Caki2 (cell line): ENCODE measurements at regions not wholly inside any gene's neighbourhood (a gene's known extent, or its start where the extent isn't known, plus 50 kb on each side); places are given as distances from the start of the nearest gene placed in this dataset.
"Not testable (repeated sequence)": the region's sequence is repeated elsewhere in the genome, so short reads cannot be mapped to it uniquely, and the experiment has no call there.

Experiments used
- DNase-seq: peaks from one replicate; pipeline ENCODE4 v3.0.0-alpha.2; 2015; ENCODE audit warnings: low read depth
- in situ Hi-C: cut with HindIII; loops from 2 replicates; pipeline ENCODE4 v1.10.0; 2016; ENCODE audit warnings: low sequenced_read_pairs, low pct_unique_long_range_greater_than_20kb, mixed read lengths

DNA sequence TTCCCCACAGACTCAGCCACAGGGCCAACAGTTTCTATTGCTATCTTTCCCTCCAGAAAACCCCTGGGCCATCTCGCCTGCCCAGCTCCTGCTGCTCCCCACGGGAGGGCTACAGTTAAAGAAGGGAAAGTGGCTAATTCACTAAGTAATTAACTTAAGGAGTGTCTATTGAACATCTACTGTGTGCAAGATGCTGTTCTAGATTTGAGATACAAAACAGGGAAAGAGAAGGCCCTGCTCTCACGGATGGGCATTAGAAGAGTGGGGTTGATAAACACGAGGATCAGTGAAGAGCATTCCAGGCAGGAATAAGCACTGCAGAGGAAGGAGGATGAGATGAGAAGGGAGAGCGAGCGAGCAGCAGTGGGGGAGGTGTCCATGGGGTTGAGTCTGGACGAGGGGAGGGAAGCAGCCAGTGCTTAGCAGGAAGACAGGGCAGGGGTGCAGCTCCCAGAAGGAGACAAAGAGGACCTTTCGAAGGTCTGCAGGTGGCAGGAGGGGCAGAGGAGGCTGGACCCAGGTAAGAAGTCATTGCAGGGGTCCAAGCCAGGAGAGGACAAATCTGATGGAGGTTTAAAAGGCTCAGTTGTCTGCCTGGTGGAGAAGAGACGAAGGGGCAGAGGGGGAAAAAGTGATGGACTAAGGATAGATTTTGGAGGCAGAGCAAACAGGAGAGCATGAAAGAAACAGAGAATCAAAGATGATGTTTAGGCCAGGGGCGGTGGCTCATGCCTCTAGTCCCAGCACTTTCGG lies 64.7 kb downstream of the KLF15 start:
- in situ Hi-C loops = no loop called here

DNA sequence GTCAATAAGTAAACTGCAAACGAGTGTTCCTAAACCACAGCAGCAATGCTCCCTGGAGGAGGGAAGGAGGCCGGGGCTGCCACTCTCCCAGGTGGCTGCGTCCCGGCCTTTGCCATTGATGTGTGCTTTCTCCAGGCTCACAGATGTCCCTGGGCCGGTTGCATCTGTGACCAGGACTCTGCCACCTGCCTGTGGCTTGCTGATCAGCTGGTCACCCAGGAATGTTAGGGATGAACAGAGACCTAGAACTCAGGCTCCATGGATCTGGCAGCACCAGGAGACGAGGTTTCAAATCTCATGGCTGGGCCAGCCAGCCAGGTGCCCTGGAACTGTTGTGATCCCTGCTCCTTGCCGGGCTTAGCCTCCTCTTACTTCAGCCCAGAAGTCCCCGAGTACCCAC lies 65.7 kb downstream of the KLF15 start:
- DNase-seq = no peak
- in situ Hi-C loops = no loop called here

More for the DNA sequence above, 64.7 kb downstream of the KLF15 start:
- no peak for DNase-seq

DNA sequence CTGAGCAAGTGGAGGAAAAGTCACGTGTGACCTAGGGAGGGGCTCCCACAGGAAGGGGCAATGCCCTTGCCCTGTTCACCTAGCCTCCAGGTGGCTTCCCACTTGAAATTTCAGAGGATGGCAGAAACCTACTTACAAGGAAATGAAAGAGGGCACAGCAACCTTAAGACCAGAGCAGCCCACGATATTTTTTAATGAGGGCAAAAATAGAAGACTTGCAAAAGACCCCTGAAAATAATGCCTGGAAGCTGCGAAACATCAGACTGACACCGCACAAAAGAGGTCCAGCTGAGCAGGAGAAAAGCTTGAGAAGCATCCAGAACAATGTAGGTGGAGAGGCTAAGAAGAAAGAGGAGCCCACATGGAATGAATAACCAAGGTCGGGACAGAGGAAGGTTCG lies 66.1 kb downstream of the KLF15 start:
- no peak for DNase-seq
- in situ Hi-C loops = no loop called here

DNA sequence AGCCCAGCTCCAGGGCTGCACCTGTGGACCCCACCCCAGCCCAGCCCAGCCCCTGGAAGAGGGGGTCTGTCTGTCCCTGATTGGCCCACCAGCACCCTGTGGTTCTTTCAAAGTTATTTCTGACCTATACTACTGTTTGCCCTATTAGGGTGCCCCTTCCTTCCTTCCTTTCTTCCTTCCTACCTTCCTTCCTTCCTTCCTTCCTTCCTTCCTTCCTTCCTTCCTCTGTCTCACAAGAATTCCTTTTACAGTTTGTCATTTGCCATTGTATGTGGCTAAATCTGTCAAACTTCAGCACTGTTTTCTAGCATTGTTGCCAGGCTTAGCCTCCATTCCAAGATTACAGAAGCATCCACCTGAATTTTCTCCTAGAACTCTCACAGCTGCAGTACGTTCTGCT lies 66.9 kb downstream of the KLF15 start:
- in situ Hi-C loops = no loop called here
- DNase-seq = no peak

DNA sequence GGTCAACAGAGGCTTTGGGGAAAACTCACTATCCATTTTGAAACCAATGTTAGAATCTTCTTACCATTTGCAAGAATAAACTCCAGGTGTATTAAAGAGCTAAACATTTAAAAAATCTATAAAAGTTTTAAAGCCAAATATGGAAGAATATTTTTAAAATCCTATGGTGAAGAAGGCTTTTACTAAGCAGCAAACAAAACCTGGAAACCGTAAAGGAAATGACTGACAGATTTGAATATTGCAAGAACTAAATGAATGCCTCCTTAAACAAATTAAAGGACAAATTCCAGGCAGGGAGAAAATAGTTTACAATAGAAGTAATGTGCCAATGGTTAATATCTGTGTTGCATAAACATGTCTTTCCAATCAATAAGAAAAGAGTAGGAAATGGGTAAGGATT lies 68.1 kb downstream of the KLF15 start:
- DNase-seq = no peak
- in situ Hi-C loops = no loop called here

DNA sequence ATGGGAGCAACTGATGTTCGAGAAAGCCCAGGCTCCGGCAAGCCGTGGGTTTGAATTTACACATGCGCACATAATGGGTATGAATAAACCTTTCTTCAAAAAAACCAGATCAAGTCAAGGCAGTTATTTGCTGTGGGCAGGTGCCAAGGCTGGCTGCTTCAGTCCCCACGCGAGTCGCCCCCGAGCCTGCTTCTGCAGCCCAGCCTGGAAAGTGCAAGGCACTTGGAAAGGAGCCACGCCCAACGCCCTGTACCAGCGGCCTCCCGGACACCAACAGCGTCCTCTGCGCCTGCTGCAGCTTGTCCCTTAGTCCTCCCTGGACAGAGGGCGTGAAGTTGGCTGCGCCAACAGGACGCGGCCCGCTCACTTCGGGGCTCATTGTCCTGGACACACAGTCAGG lies 68.9 kb downstream of the KLF15 start:
- in situ Hi-C loops = no loop called here

DNA sequence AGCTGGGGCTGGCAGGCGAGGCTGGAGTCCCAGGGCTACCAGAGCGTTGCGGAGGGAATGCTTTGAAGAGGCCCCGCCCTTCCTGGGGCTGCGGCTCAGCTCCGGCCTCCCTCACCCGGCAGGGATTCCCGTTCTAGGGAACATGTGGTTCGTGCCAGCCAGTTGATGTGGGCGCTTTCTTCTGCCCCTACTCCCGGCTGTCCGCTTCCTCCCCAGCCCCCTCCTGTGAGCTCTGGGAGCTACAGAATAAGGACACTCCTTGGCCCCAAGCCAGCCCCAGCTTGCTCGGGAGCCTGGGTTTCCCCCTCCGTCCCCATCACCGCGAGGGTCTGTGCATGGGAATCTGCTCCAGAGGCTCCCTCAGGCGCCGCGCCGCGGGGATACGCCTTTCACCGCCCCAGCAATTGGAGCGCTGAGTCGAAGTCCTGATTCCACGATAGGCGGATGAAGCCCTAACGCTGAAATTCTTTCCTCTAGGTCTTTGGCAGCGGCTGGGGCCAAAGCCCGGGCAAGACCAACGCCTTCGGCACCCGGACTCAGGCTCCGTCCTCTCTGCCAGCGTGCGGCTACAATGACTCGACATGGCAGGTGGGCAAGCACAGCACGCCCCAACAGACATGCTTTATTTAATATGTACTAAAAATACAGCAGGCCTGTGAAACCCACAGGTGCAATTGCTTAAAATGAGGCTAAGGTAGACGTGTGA lies 69.5 kb downstream of the KLF15 start:
- no peak for DNase-seq
- in situ Hi-C loops = no loop called here

More for the DNA sequence above, 68.9 kb downstream of the KLF15 start:
- DNase-seq = no peak

DNA sequence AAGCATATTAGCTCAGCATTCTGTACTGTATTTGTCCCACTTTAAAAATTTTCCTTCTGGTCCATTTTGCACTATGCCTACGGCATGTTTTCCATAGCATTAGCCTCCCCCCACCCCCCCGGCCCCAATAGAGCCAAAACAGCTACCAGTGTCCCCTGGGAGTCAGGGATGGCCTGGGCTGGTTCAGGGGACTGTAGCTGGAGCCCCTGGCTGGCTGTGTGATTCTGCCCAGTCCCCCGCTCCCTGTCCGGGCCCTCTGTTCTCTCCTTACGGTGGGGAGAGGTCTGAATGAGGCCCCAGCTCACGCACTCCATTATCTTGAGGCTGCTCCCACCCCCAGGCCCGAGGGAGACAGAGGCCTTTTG lies 70.1 kb downstream of the KLF15 start:
- in situ Hi-C loops = no loop called here

DNA sequence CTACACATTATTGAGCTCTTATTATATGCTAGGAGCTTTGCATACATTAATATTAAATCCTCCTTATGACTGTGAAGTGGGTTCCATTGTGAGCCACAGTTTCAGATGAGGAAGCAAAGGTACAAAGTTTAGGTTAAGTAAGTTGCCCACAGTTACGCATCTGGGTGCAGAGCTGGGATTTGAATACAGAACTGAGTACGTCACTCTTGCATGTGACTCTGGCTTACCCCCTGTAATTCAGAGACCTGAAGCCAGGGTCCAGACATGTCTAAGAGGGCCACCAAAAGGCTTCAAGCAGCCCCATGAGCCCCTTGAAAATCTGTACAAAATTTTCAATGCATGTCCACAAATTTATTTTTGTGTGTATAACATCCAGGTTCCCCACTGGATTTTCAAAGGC lies 71.8 kb downstream of the KLF15 start:
- in situ Hi-C loops = no loop called here
- no peak for DNase-seq

More for the DNA sequence above, 70.1 kb downstream of the KLF15 start:
- no peak for DNase-seq

DNA sequence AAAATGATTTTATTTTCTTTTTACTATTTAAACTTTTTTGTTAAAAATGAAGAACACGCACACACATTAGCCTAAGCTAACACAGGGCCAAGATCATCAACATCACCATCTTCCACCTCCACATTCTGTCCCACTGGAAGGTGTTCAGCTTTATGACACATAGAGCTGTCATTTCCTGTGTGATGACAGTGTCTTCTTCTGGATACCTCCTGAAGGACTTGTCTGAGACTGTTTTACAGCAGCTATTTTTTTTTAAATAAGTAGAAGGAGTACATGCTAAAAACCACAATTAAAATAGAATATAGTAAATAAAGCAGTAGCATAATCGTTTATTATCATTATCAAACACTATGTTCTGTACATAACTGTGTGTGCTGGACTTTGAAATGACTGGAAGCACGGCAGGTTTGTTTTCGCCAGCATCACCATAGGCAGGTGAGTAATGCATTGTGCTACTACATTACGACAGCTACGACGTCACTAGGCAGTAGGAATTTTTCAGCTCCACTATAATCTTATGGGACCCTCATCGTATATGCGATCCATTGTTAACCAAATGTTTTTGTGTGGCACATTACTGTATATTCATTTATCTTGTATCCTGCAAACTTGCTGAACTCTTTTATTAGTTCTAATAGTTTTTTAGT lies 72.8 kb downstream of the KLF15 start:
- in situ Hi-C loops = no loop called here
- DNase-seq = no peak

DNA sequence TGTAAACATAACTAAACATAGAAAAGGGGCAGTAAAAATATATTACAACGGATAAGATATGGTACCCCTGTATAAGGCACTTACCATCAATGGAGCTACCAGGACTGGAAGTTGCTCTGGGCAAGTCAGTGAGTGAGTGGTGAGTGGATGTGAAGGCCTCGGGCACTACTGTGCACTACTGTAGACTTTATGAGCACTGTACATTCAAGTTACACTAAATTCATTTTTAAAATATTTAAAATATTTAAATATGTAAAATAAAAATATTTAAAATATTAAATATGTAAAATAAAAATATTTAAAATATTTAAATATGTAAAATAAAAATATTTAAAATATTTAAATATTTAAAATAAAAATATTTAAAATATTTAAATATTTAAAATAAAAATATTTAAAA lies 73.6 kb downstream of the KLF15 start:
- in situ Hi-C loops, DNase-seq: not testable (repeated sequence)

DNA sequence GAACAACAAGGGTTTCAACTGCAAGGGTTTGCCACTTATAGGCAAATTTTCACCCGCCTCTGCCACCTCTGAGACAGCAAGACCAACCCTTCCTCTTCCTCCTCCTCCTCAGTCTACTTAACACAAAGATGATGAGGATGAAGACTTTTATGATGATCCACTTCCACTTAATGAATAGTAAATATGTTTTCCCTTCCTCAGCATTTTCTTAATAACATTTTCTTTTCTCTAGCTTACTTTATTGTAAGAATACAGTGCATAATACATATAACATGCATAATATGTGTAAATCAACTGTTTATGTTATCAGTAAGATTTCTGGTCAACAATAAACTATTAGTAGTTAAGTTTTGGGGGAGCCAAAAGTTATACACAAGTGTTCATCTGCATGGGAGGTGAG lies 77.4 kb downstream of the KLF15 start:
- DNase-seq = no peak
- in situ Hi-C loops = no loop called here

DNA sequence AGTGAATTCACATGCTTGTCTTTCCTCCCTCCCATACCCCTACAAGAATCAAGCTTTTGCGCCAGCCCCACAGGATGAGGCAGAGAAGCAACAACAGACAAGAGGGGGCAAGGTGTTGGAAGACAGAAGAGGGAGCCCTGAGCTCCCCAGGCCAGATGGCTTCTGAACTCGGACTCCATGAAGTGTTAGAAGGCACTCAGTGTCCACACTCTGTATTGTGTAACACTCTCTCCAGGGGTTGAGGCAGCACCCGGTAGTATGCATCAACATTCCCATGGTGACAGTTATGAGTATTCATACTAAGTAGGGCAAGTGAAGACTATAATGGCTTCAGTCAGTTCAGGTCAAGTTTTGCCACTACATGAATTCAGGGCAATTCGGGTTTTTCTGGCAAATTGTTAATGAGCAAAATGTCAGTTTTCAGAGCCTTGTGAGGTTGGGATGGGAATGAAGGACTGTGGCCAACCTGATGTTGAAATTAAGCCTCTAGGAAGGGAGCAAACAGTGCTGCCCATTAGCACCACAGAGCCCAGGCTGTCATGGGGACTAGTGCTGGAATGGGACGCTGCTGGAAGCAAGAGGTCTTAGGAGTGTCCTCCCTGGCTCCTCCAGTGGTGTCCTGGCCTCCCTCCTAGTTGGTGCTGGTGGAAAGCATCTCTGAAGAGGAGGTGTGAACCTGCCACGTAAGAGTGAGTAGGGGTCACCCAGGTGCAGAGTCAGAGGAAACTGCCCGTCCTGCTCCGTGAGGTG lies 79.4 kb downstream of the KLF15 start:
- in situ Hi-C loops = no loop called here
- no peak for DNase-seq

DNA sequence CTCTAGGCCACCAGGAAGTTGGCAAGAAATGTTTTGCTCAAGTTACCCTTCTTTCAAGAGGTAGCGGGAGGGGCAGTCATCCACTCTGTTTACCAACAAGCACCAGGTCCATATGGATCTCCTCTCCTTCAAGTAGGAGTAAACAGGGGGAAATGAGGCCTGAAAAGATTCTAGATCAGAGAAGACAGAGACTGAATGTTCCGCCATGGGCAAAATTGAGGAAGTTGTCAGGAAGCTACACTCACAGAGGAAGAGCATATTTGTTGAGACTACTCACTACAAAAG lies 81.6 kb downstream of the KLF15 start:
- in situ Hi-C loops = no loop called here
- DNase-seq = no peak

DNA sequence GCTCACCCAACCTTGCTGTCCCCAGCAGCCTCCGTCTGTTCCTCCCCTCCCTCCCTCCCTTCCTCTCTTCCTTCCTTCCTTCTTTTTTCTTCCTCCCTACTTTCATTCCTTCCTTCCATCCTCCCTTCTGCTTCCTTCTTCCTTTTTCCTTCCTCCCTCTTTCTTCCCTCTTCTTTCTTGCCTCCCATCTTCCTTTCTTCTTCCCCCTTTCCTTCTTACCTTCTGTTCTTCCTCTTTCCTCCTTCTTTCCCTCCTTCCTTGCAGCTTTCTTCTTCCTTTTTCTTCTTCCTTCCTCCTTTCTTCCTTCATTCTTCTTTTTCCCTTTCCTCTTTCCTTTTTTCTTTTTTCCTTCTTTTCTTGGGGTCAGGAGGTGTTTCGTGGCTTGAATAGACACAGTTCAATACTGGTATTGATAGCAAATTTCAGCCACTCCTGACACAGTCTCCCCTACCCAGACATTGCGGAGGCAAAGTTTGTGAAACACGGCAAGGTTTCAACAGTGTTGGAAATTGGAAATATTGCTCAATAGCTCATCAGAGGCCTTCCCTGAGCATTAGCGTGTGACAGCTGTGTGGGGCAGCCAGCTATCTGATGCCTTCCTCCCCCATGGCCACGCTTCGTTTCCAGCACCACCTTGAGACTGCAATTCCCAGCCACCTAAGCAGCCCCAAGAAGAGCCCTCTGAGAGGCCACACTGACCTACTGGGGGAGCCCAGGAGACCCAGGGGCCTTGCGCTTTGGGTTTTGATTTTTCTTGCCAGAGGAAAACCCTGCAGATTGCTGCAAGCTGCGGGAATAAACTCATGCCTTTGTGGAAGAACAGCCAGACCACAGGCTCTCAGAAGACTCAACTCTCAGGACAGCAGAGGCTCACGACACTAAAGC lies 82.2 kb downstream of the KLF15 start:
- no peak for DNase-seq
- in situ Hi-C loops = no loop called here

DNA sequence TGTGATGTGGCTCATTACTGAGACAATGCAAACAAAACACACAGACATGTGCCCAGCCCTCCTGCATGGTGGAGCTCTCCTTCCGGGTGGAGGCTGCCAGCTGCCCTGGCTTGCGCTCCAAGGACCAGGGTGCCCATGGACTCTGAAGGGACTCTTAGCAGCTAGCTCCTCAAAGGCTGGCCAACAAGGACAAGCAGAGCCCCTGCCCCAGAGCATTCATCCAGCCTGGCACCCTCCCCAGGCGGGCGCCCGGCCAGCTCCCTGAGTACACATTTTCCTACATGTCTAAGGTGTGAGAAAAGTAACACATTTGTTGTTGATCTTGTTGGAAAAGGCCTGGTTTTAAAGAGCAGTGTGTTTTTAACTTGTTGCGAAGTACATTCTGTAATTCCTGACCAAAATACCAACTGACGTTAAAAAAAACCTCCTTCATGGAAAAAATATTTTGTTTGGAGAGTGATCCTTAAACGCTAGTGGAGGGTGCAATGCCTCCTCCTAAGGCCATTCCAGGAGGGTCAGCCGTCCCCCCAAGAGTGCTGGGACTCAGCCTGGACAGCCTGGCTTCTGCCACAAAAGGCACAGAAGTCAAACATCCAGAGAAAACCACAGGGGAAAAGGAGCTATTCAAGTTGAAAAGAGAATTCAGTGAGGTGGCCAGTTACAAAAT lies 86.9 kb downstream of the KLF15 start:
- DNase-seq = no peak
- in situ Hi-C loops = no loop called here

DNA sequence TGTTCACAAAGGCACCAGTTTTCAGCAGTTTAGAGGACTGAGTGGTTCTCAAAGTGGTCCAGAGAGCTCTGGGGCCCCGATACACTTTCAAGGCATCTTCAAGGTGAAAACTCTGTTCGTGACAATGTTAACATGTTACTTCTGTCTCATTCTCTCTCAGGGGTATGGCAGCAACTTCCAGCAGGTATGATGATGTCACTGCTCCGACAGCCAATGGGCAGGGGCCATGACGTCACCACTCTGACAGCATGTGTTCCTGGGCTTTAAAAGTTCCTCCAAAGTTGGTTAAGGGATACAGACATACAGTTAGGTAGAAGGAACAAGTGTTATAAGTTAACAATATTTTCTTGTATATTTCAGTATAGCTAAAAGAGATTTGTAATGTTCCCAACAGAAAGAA lies 87.9 kb downstream of the KLF15 start:
- DNase-seq = no peak
- in situ Hi-C loops = no loop called here

DNA sequence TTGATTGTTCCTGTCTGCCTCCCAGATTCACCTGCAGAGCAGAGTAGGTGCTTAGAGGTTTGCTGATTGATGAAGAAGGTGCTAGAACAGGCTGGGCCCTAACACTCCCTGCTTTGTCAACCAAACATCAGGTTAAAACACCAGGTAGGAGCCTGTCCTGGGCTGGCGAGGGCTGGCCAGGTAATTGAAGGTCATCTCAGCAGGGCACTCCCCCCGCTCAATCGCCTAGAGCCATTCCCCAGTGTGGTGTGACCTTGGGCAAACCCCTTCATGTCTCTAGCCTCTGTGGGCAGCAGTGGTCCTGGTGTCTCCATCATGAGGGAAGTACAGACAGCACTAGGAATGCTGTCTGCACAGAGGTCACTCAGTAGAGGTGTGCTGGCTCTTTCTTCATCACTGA lies 88.3 kb downstream of the KLF15 start:
- no peak for DNase-seq
- in situ Hi-C loops = no loop called here
